ENCODE measurements at regions not wholly inside any gene's neighbourhood (a gene's known extent, or its start where the extent isn't known, plus 50 kb on each side); places are given as distances from the start of the nearest gene placed in this dataset.
"Not testable (repeated sequence)": the region's sequence is repeated elsewhere in the genome, so short reads cannot be mapped to it uniquely, and the experiment has no call there.

GRCh38 chr14:83556065-83556464 is 1973.9 kb upstream of the FLRT2 start:
- no peak for DNase-seq (ENCODE audit: low read depth)

- peak; percentile 11 for DNase-seq (ENCODE audit: low read depth)
These were observed 1973.0 kb upstream of the FLRT2 start for GRCh38 chr14:83556746-83557453.

- DNase-seq (ENCODE audit: low read depth): no peak
These were observed 1971.0 kb upstream of the FLRT2 start for GRCh38 chr14:83558946-83559345.

GRCh38 chr14:83559721-83560120 is 1970.2 kb upstream of the FLRT2 start:
- DNase-seq (ENCODE audit: low read depth): no peak

GRCh38 chr14:83561261-83561660 is 1968.7 kb upstream of the FLRT2 start:
- DNase-seq (ENCODE audit: low read depth): no peak

- no peak for DNase-seq (ENCODE audit: low read depth)
These were observed 1963.4 kb upstream of the FLRT2 start for GRCh38 chr14:83566567-83566966.

GRCh38 chr14:83568141-83568540 is 1961.8 kb upstream of the FLRT2 start:
- DNase-seq (ENCODE audit: low read depth): no peak

GRCh38 chr14:83575301-83575700 is 1954.6 kb upstream of the FLRT2 start:
- no peak for DNase-seq (ENCODE audit: low read depth)

- DNase-seq (ENCODE audit: low read depth): no peak
These were observed 1946.7 kb upstream of the FLRT2 start for GRCh38 chr14:83583201-83583600.

GRCh38 chr14:83594874-83595273 is 1935.1 kb upstream of the FLRT2 start:
- no peak for DNase-seq (ENCODE audit: low read depth)

GRCh38 chr14:83607682-83608081 is 1922.3 kb upstream of the FLRT2 start:
- no peak for DNase-seq (ENCODE audit: low read depth)

GRCh38 chr14:83611491-83611890 is 1918.5 kb upstream of the FLRT2 start:
- no peak for DNase-seq (ENCODE audit: low read depth)

GRCh38 chr14:83611906-83612390 is 1918.0 kb upstream of the FLRT2 start:
- DNase-seq (ENCODE audit: low read depth): no peak

GRCh38 chr14:83614956-83615355 is 1915.0 kb upstream of the FLRT2 start:
- DNase-seq (ENCODE audit: low read depth): no peak

GRCh38 chr14:83624541-83624940 is 1905.4 kb upstream of the FLRT2 start:
- no peak for DNase-seq (ENCODE audit: low read depth)

GRCh38 chr14:83632375-83632774 is 1897.6 kb upstream of the FLRT2 start:
- no peak for DNase-seq (ENCODE audit: low read depth)

- no peak for DNase-seq (ENCODE audit: low read depth)
These were observed 1891.0 kb upstream of the FLRT2 start for GRCh38 chr14:83638748-83639504.

GRCh38 chr14:83639505-83639875 is 1890.5 kb upstream of the FLRT2 start:
- DNase-seq (ENCODE audit: low read depth): not testable (repeated sequence)

GRCh38 chr14:83646228-83646627 is 1883.7 kb upstream of the FLRT2 start:
- no peak for DNase-seq (ENCODE audit: low read depth)

GRCh38 chr14:83660597-83660996 is 1869.3 kb upstream of the FLRT2 start:
- DNase-seq (ENCODE audit: low read depth): no peak

GRCh38 chr14:83664389-83664788 is 1865.6 kb upstream of the FLRT2 start:
- no peak for DNase-seq (ENCODE audit: low read depth)

- no peak for DNase-seq (ENCODE audit: low read depth)
These were observed 1840.7 kb upstream of the FLRT2 start for GRCh38 chr14:83689265-83689664.

GRCh38 chr14:83697099-83697498 is 1832.8 kb upstream of the FLRT2 start:
- no peak for DNase-seq (ENCODE audit: low read depth)

Data from M059J (cell line).